ENCODE measurements at regions not wholly inside any gene's neighbourhood (a gene's known extent, or its start where the extent isn't known, plus 50 kb on each side); places are given as distances from the start of the nearest gene placed in this dataset.
A peak's percentile ranks its signal among the peaks of the same experiment; 100 is the strongest.

DNA sequence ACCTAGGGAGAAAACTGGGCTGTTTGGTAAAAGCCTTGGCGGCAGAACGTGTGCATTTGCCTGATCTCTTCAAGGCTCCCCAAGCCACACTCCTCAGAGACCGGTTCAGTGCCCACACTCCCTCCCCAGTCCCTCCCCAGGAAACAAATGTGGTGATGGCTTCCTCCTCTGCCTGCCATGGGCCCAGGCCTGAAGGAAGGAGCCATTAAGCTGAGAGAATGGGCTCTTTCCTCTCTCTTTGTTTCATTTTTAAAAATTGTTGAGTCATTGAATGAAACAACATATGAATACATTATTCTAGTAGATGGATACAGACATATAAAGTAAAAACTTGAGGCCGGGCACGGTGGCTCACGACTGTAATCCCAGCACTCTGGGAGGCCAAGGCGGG is 50.6 kb upstream of the YWHAQ start:
- Histone ChIP-seq H3K27me3 (ENCODE audit: control insufficient read depth, insufficient read depth, low read length) (no peaks in the 10 kb centered on the region), H3K27ac (ENCODE audit: low read depth, low read length) (no peak overlapping the region), H3K4me1 (ENCODE audit: control insufficient read depth, insufficient read depth, low read length) (no peaks in the 10 kb centered on the region), H3K9ac (ENCODE audit: low read length) (no peak overlapping the region), H3K4me3 (ENCODE audit: low read length) (no peak overlapping the region), H3K36me3 (ENCODE audit: control insufficient read depth, insufficient read depth, low read length) (no peaks in the 10 kb centered on the region)

DNA sequence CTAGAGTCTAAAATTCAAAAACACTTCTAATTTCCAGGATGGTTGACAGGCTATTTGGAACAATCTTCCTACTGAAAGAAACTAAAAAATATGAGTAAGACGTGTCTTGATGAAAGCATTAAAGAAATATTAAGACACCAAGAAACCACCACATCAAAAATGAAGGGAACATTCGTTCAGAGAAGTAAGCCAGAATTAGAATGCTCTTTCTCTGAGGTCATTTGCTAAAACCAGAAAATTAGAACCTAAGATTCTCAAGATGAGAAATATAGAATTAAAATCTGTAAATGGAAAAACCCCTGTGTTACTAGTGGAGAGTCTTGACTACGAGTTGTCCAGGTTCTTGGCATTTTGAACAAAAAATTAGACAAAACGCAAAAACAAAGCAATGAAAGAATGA is 54.8 kb upstream of the YWHAQ start:
- H3K27me3 ChIP-seq (ENCODE audit: control insufficient read depth, insufficient read depth, low read length) = no peaks in the 10 kb centered on the region
- H3K36me3 ChIP-seq (ENCODE audit: control insufficient read depth, insufficient read depth, low read length) = no peaks in the 10 kb centered on the region
- H3K4me3 ChIP-seq (ENCODE audit: low read length) = no peak overlapping the region
- H3K27ac ChIP-seq (ENCODE audit: low read depth, low read length) = no peak overlapping the region
- H3K4me1 ChIP-seq (ENCODE audit: control insufficient read depth, insufficient read depth, low read length) = no peaks in the 10 kb centered on the region
- H3K9ac ChIP-seq (ENCODE audit: low read length) = no peak overlapping the region

DNA sequence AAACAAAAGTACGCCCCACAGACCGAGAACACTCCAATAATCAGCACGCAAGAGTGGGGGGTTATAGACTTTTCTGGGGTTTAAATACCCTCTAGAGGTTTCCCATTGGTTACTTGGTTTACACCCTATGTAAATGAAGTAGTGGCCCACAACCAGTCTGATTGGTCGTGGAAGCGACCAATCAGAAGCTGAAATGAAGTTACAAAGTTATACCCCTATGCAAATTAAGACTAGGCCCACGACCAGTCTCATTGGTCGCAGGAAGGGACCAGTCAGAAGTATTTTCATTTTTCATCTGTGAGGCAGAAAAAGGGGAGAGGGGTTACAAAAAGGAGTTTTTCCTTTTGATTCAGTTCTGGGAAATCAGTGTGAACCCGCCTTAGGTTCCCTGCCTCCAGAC is 55.3 kb upstream of the YWHAQ start:
- H3K36me3 ChIP-seq (ENCODE audit: control insufficient read depth, insufficient read depth, low read length) = no peaks in the 10 kb centered on the region
- no peak overlapping the region for H3K27ac ChIP-seq (ENCODE audit: low read depth, low read length)
- H3K27me3 ChIP-seq (ENCODE audit: control insufficient read depth, insufficient read depth, low read length) = no peaks in the 10 kb centered on the region

DNA sequence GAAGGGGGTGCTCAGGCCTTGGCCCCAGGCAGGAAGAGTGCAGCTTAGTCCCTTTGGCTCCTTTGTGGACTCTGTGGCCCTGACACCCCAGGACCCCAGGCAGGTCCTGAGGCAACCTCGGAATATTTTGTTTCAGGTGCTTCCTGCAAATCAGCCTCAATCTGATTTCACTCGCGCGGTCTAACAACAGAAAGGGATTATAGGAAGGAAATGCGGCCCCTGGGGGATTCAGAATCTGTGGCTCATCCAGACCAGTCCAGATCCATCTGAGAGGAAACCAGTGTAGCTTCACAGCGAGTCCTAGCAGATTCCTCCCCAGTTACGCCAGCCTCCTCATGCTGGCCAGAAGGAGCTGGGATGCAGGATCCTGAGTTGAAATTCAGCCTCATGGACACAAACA is 59.5 kb upstream of the YWHAQ start:
- Histone ChIP-seq H3K4me1 (ENCODE audit: control insufficient read depth, insufficient read depth, low read length) (peaks cover 13% of the 10 kb centered on the region), H3K9ac (ENCODE audit: low read length) (no peak overlapping the region), H3K27me3 (ENCODE audit: control insufficient read depth, insufficient read depth, low read length) (no peaks in the 10 kb centered on the region), H3K27ac (ENCODE audit: low read depth, low read length) (no peak overlapping the region), H3K4me3 (ENCODE audit: low read length) (no peak overlapping the region), H3K36me3 (ENCODE audit: control insufficient read depth, insufficient read depth, low read length) (no peaks in the 10 kb centered on the region)

More for the DNA sequence above, 55.3 kb upstream of the YWHAQ start:
- Histone ChIP-seq H3K4me3 (ENCODE audit: low read length) (no peak overlapping the region), H3K9ac (ENCODE audit: low read length) (no peak overlapping the region), H3K4me1 (ENCODE audit: control insufficient read depth, insufficient read depth, low read length) (no peaks in the 10 kb centered on the region)

DNA sequence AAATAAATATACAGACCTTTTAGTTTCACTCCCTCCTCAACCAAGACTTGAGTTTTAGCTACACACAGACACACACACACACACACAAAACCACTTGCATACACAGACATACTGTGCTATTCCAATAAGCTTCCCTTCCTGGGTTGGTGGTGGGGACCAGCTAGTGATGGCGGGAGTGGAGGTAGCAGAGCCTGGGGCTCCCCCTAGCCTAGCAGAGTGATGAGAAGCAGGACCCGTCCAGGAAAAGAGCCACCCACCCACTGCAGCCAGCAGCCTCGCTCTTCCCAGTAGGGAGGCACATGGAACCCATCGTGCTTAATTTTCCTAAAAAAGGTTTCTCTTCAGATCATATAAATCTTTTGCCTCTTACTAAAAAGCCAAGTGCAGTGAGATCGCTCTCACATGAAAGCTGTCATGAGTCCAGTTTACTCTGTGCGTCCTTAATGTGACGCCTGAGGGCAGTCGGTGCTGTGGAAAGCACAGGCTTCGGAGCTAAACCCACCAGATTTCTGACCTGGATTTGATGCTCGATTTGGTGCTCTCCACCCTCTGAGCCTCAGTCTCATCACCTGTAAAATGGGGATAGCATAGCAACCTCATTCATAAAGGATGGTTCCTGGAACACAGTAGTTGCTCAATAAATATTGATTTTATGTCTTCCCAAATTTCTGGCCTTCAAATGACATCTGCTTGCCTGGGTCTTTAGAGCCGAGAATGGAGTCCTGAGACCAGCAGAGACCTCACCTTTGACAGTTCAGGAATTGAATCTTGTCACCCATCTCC is 60.1 kb upstream of the YWHAQ start:
- Histone ChIP-seq H3K9ac (ENCODE audit: low read length) (no peak overlapping the region), H3K4me3 (ENCODE audit: low read length) (no peak overlapping the region), H3K36me3 (ENCODE audit: control insufficient read depth, insufficient read depth, low read length) (no peaks in the 10 kb centered on the region), H3K27ac (ENCODE audit: low read depth, low read length) (no peak overlapping the region), H3K27me3 (ENCODE audit: control insufficient read depth, insufficient read depth, low read length) (no peaks in the 10 kb centered on the region), H3K4me1 (ENCODE audit: control insufficient read depth, insufficient read depth, low read length) (peaks cover 13% of the 10 kb centered on the region)

DNA sequence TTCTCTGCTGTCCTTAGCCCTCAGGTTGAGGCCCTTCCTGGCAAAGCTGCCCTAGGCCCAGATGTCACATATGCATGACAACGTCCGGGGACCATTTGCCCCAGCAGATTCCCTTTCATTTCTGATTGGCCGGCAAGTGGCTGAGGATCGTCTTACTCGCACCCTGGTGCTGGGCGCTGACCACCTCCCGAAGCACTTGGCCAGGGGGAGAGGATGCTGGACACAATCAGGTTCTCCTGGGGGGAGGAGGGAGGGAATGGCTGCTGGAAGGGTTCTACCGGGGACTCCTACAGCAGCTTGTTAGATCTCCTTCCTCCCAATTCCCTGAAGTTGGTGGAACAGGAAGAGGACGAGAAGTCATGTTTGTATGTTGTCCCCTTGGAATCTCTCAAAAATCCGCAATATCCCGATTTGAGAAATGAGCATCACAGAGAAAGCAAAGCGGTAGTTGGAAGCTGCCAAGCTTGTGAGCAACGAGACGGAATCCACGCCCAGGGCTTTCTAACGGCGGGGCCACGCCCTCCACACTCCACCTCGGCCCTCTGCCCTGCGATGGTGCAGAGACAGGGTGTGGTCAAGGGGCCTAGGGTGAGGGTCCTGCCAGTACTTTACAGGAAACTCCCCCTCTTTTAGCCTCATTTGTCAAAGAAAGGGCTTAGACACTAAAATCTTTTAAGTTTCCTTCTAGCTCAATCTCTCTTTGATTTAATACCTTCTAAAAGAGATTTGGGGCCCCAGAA is 61.8 kb upstream of the YWHAQ start:
- H3K4me3 ChIP-seq (ENCODE audit: low read length) = peak overlapping the region; percentile 8
- H3K4me1 ChIP-seq (ENCODE audit: control insufficient read depth, insufficient read depth, low read length) = peaks cover 13% of the 10 kb centered on the region
- H3K27me3 ChIP-seq (ENCODE audit: control insufficient read depth, insufficient read depth, low read length) = no peaks in the 10 kb centered on the region
- H3K27ac ChIP-seq (ENCODE audit: low read depth, low read length) = peak overlapping the region; percentile 86
- H3K36me3 ChIP-seq (ENCODE audit: control insufficient read depth, insufficient read depth, low read length) = no peaks in the 10 kb centered on the region
- no peak overlapping the region for H3K9ac ChIP-seq (ENCODE audit: low read length)

DNA sequence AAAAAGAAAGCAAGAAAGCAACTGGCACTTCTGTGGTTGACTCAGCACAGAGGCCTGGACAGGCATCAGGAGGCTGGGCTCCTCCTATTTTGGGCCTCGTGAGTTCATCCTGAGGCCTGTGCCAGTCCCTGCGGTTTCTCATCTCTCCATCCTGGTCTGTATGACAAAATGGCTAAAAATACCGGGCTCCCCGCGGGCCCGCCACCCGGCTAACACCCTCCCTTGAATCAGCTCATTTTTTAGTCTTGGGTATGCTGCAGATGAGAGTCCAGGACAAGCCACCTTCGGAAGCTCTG is 62.3 kb upstream of the YWHAQ start:
- Histone ChIP-seq H3K9ac (ENCODE audit: low read length) (no peak overlapping the region), H3K4me3 (ENCODE audit: low read length) (no peak overlapping the region), H3K27ac (ENCODE audit: low read depth, low read length) (peak overlapping the region; percentile 86), H3K4me1 (ENCODE audit: control insufficient read depth, insufficient read depth, low read length) (peaks cover 13% of the 10 kb centered on the region), H3K27me3 (ENCODE audit: control insufficient read depth, insufficient read depth, low read length) (no peaks in the 10 kb centered on the region), H3K36me3 (ENCODE audit: control insufficient read depth, insufficient read depth, low read length) (no peaks in the 10 kb centered on the region)

DNA sequence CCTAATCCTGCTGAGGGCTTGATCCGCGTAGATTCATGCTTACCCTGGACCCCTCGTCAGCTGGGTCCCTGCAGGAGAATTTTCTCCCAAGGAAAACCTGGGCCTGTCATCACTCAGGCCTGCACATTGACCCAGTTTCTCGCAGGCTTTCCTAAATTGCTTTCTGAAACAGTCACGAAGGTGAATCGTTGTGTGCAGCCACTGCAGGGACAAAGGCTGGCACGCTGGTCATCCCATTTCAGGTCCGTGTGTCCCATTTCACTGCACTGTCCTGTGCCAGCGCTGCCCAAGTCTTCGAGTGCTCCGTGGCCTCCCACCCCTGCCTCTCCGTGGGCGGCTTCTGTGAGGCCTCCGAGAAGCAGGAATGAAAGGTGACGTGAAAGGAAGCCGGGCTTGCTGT is 62.8 kb upstream of the YWHAQ start:
- Histone ChIP-seq H3K4me1 (ENCODE audit: control insufficient read depth, insufficient read depth, low read length) (peaks cover 13% of the 10 kb centered on the region), H3K9ac (ENCODE audit: low read length) (no peak overlapping the region), H3K27me3 (ENCODE audit: control insufficient read depth, insufficient read depth, low read length) (no peaks in the 10 kb centered on the region), H3K36me3 (ENCODE audit: control insufficient read depth, insufficient read depth, low read length) (no peaks in the 10 kb centered on the region), H3K27ac (ENCODE audit: low read depth, low read length) (peak overlapping the region; percentile 34), H3K4me3 (ENCODE audit: low read length) (no peak overlapping the region)

DNA sequence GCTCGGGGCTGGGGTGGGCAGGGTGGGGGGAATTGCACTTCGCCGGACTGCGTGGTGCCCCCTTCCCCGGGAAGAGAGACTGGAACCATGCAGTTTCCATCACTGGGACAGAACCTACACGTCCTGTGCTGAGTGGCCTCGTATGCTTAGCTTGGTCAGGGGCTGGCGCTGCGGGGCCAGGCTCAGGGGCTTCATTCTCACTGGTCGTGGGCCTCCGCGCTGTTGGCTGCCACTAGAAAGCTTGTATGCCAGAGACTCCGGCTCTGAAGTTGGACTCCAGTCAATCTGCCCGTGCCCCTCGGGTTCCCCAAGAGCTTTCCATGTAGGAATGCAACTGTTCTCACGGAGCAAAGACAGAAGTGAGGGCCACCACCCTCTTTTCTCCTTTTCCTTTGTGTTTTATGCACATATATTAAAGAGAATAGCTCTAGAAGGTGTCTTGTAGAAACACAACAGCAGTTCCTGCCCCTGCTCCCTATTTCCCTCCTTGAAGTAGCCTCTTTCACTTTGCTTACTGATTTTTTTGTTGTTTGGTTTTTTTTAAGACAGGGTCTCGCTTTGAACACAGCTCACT is 64.0 kb upstream of the YWHAQ start:
- H3K27ac ChIP-seq (ENCODE audit: low read depth, low read length) = no peak overlapping the region
- no peaks in the 10 kb centered on the region for H3K36me3 ChIP-seq (ENCODE audit: control insufficient read depth, insufficient read depth, low read length)
- H3K4me1 ChIP-seq (ENCODE audit: control insufficient read depth, insufficient read depth, low read length) = peaks cover 13% of the 10 kb centered on the region
- H3K27me3 ChIP-seq (ENCODE audit: control insufficient read depth, insufficient read depth, low read length) = no peaks in the 10 kb centered on the region
- no peak overlapping the region for H3K4me3 ChIP-seq (ENCODE audit: low read length)
- H3K9ac ChIP-seq (ENCODE audit: low read length) = no peak overlapping the region

DNA sequence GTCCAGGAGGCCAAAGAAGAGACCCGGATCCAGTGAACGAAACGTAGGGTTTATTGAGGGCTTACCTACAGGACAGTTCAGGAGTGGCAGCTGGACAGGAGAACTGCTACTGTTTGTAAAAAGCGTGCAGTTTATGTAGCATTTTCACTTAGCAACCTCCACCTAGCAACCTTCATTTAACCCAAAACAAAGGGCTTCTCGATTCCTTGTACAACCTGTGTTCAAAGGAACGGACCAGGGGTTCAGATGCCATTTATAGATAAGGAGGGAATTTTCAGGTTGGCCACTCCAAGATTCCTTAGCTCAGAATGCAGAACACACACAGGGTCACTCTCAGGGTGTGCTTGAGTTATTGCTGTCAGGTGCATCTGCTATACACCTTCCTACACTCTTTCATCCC is 65.1 kb upstream of the YWHAQ start:
- H3K4me3 ChIP-seq (ENCODE audit: low read length) = no peak overlapping the region

DNA sequence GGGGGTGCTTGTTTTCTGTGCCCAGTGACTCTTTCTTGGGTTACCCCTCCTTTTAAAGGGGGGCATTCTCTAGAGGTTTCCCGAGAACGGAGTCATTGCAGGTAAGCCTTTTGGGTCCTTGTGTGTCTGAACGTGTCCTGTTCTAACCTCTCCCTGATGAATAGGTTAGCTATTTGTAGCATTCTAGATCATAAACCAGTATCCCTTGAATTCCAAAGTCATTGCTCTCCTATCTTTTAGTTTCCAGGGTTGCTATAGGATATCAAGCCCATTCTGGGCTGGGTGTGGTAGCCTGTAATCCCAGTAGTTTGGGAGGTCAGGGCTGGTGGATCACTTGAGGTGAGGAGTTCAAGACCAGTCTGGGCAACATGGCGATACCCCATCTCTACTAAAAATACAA is 65.9 kb upstream of the YWHAQ start:
- Histone ChIP-seq H3K27me3 (ENCODE audit: control insufficient read depth, insufficient read depth, low read length) (no peaks in the 10 kb centered on the region), H3K36me3 (ENCODE audit: control insufficient read depth, insufficient read depth, low read length) (no peaks in the 10 kb centered on the region), H3K27ac (ENCODE audit: low read depth, low read length) (no peak overlapping the region), H3K4me1 (ENCODE audit: control insufficient read depth, insufficient read depth, low read length) (peaks cover 13% of the 10 kb centered on the region), H3K9ac (ENCODE audit: low read length) (no peak overlapping the region), H3K4me3 (ENCODE audit: low read length) (no peak overlapping the region)

More for the DNA sequence above, 65.1 kb upstream of the YWHAQ start:
- no peaks in the 10 kb centered on the region for H3K36me3 ChIP-seq (ENCODE audit: control insufficient read depth, insufficient read depth, low read length)
- H3K4me1 ChIP-seq (ENCODE audit: control insufficient read depth, insufficient read depth, low read length) = peaks cover 13% of the 10 kb centered on the region
- H3K27ac ChIP-seq (ENCODE audit: low read depth, low read length) = no peak overlapping the region
- H3K27me3 ChIP-seq (ENCODE audit: control insufficient read depth, insufficient read depth, low read length) = no peaks in the 10 kb centered on the region
- H3K9ac ChIP-seq (ENCODE audit: low read length) = no peak overlapping the region

DNA sequence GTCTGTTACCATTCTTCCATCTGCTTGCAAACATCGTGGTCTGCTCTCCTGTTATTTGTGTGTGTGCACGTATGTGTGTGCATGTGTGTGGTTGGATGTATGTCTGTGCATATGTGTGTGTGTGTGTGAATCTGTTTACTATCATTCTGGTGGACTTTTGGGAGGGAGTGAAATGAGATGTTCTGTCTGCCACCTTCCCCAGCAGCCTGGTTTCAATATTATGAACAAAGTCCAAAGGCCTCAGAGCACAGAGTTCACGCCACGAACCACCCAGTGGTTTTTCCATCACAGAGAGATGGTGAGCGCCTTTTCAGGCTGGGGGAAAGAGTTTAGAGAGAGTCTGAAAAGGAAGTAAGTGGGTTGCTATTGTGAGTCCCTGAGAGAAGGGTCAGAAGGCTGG is 67.1 kb upstream of the YWHAQ start:
- no peaks in the 10 kb centered on the region for H3K27me3 ChIP-seq (ENCODE audit: control insufficient read depth, insufficient read depth, low read length)
- H3K36me3 ChIP-seq (ENCODE audit: control insufficient read depth, insufficient read depth, low read length) = no peaks in the 10 kb centered on the region
- H3K27ac ChIP-seq (ENCODE audit: low read depth, low read length) = no peak overlapping the region
- peaks cover 5% of the 10 kb centered on the region for H3K4me1 ChIP-seq (ENCODE audit: control insufficient read depth, insufficient read depth, low read length)
- H3K4me3 ChIP-seq (ENCODE audit: low read length) = no peak overlapping the region
- H3K9ac ChIP-seq (ENCODE audit: low read length) = no peak overlapping the region
